K562 (cell line): ENCODE measurements at regions not wholly inside any gene's neighbourhood (a gene's known extent, or its start where the extent isn't known, plus 50 kb on each side); places are given as distances from the start of the nearest gene placed in this dataset.

Source experiments
- BCOR ChIP-seq: fragments of 450-650 bp; IDR thresholded peaks from 2 replicates; pipeline ENCODE4 v1.6.1; 2016
- HMG20B ChIP-seq: fragments of 250-450 bp; sonication (Bioruptor Pico); IDR thresholded peaks from 2 replicates; pipeline ENCODE4 v1.5.0; 2021; ENCODE audit warnings: mild to moderate bottlenecking
- KLF16 ChIP-seq: IDR thresholded peaks from 2 replicates; pipeline ENCODE4 v1.6.1; 2016; ENCODE audit warnings: antibody characterized with exemption
- RFX5 ChIP-seq: IDR thresholded peaks from 2 replicates; pipeline ENCODE4 v1.6.1; 2011; ENCODE audit warnings: low read depth, mild to moderate bottlenecking, improper control_type of control experiment, low read length
- SMAD4 ChIP-seq: fragments of 250-450 bp; sonication (Bioruptor Pico); conservative IDR thresholded peaks from 2 replicates; pipeline ENCODE4 v1.8.0; 2021; ENCODE audit warnings: inconsistent platforms, mild to moderate bottlenecking, moderate library complexity
- XRCC3 ChIP-seq: fragments of 450-650 bp; IDR thresholded peaks from 2 replicates; pipeline ENCODE4 v1.6.1; 2017; ENCODE audit warnings: mild to moderate bottlenecking, moderate library complexity
- TF ChIP-seq, protein P1 (sequence below): fragments of 450-650 bp; IDR thresholded peaks from 2 replicates; pipeline ENCODE4 v1.6.1; 2018; ENCODE audit warnings: mild to moderate bottlenecking, low read depth; ENCODE audit not compliant: partially characterized antibody
- TF ChIP-seq, protein P2 (sequence below): IDR thresholded peaks from 2 replicates; pipeline ENCODE4 v1.6.1; 2011; ENCODE audit warnings: borderline replicate concordance, low read depth, mild to moderate bottlenecking, moderate library complexity, low read length; ENCODE audit not compliant: insufficient read depth, poor library complexity, severe bottlenecking
- TF ChIP-seq, protein P3 (sequence below): fragments of 250-450 bp; sonication (Bioruptor Pico); IDR thresholded peaks from 2 replicates; pipeline ENCODE4 v1.4.0; 2020
- TF ChIP-seq, protein P4 (sequence below): fragments of 250-450 bp; sonication (Bioruptor Pico); IDR thresholded peaks from 2 replicates; pipeline ENCODE4 v1.9.0; 2021; ENCODE audit warnings: mild to moderate bottlenecking
- TF ChIP-seq, protein P5 (sequence below): fragments of 250-450 bp; sonication (Bioruptor Pico); IDR thresholded peaks from 2 replicates; pipeline ENCODE4 v1.8.0; 2021; ENCODE audit warnings: mild to moderate bottlenecking, moderate library complexity

DNA sequence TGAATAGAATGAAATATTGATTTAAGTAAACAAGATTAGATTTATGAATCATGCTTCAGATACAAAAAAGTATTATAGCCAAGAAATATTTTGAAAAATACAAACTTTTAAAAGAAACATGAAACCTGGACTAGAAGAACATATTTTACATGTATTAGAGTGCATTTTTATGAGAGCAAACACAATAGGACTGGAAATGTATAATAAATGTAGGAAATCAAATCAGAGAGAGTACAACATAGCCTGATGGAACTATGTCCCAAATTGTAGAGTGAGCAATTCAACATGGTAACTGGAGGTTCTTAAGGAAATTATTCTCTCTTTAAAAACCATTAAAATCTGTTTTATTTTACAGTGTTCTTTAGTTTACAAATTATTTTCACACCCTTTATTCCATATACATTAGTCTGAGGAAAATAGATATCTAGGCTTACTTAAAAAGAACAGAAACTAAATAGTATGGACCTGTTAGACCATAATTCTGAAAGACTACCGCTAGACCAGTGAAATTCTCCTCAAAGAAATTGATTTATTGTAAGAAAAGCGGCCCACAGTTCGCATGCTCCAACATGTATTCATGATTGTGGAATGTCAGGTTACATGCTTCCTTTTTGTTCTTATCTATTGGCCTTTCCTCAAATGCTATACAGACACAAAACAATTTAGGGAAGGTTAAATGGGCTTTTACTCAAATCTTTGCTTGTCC is 1526.5 kb upstream of the SLC10A2 start (continued):
- TF ChIP-seq, protein P1, sequence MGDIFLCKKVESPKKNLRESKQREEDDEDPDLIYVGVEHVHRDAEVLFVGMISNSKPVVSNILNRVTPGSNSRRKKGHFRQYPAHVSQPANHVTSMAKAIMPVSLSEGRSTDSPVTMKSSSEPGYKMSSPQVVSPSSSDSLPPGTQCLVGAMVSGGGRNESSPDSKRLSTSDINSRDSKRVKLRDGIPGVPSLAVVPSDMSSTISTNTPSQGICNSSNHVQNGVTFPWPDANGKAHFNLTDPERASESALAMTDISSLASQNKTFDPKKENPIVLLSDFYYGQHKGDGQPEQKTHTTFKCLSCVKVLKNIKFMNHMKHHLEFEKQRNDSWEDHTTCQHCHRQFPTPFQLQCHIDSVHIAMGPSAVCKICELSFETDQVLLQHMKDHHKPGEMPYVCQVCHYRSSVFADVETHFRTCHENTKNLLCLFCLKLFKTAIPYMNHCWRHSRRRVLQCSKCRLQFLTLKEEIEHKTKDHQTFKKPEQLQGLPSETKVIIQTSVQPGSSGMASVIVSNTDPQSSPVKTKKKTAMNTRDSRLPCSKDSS: no peak
- TF ChIP-seq, protein P2, sequence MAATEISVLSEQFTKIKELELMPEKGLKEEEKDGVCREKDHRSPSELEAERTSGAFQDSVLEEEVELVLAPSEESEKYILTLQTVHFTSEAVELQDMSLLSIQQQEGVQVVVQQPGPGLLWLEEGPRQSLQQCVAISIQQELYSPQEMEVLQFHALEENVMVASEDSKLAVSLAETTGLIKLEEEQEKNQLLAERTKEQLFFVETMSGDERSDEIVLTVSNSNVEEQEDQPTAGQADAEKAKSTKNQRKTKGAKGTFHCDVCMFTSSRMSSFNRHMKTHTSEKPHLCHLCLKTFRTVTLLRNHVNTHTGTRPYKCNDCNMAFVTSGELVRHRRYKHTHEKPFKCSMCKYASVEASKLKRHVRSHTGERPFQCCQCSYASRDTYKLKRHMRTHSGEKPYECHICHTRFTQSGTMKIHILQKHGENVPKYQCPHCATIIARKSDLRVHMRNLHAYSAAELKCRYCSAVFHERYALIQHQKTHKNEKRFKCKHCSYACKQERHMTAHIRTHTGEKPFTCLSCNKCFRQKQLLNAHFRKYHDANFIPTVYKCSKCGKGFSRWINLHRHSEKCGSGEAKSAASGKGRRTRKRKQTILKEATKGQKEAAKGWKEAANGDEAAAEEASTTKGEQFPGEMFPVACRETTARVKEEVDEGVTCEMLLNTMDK: no peak
- TF ChIP-seq BCOR (no peak), XRCC3 (no peak), KLF16 (no peak), HMG20B (CRISPR knock-in tag) (no peak), SMAD4 (CRISPR knock-in tag) (no peak), RFX5 (no peak)
- TF ChIP-seq, protein P3, sequence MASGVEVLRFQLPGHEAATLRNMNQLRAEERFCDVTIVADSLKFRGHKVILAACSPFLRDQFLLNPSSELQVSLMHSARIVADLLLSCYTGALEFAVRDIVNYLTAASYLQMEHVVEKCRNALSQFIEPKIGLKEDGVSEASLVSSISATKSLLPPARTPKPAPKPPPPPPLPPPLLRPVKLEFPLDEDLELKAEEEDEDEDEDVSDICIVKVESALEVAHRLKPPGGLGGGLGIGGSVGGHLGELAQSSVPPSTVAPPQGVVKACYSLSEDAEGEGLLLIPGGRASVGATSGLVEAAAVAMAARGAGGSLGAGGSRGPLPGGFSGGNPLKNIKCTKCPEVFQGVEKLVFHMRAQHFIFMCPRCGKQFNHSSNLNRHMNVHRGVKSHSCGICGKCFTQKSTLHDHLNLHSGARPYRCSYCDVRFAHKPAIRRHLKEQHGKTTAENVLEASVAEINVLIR: no peak
- TF ChIP-seq, protein P4, sequence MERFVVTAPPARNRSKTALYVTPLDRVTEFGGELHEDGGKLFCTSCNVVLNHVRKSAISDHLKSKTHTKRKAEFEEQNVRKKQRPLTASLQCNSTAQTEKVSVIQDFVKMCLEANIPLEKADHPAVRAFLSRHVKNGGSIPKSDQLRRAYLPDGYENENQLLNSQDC (CRISPR knock-in tag): no peak
- TF ChIP-seq, protein P5, sequence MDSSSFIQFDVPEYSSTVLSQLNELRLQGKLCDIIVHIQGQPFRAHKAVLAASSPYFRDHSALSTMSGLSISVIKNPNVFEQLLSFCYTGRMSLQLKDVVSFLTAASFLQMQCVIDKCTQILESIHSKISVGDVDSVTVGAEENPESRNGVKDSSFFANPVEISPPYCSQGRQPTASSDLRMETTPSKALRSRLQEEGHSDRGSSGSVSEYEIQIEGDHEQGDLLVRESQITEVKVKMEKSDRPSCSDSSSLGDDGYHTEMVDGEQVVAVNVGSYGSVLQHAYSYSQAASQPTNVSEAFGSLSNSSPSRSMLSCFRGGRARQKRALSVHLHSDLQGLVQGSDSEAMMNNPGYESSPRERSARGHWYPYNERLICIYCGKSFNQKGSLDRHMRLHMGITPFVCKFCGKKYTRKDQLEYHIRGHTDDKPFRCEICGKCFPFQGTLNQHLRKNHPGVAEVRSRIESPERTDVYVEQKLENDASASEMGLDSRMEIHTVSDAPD: no peak
